Breast epithelium (tissue), 4 donors: ENCODE measurements at regions not wholly inside any gene's neighbourhood (a gene's known extent, or its start where the extent isn't known, plus 50 kb on each side); places are given as distances from the start of the nearest gene placed in this dataset.

Experiments
- DNase-seq, 2 donors: peaks; one replicate each; pipeline ENCODE4 v3.0.0-alpha.2; 2019; ENCODE audit warnings: low spot score in 2 of 2
- H3K27ac ChIP-seq, 2 donors: fragments of 200-600 bp; sonication (generic) in 1 of 2; one replicate each; pipeline ENCODE4 v1.5.1; 2016 to 2019; ENCODE audit warnings: mild to moderate bottlenecking in 1 of 2
- H3K27me3 ChIP-seq, 2 donors: fragments of 200-600 bp; sonication (generic) in 1 of 2; one replicate each; pipeline versions ENCODE4 v1.5.1 to v1.6.0; 2017 to 2019; ENCODE audit warnings: control low read depth in 1 of 2, mild to moderate bottlenecking in 1 of 2
- H3K36me3 ChIP-seq: fragments of 200-600 bp; one replicate; pipeline ENCODE4 v1.5.1; 2019
- H3K4me1 ChIP-seq, 2 donors: fragments of 200-600 bp; sonication (generic); one replicate each; pipeline ENCODE4 v1.5.1; 2016 to 2019; ENCODE audit warnings: control low read depth in 1 of 2
- H3K4me3 ChIP-seq, 3 donors: fragments of 200-600 bp; sonication (generic); 1 replicate in 2 of 3; 2 replicates in 1 of 3; pipeline ENCODE4 v1.5.1; 2016 to 2019; ENCODE audit warnings: mild to moderate bottlenecking in 3 of 3, moderate library complexity in 2 of 3
- H3K9me3 ChIP-seq, 2 donors: fragments of 200-600 bp; sonication (generic) in 1 of 2; one replicate each; pipeline ENCODE4 v1.5.1; 2016 to 2019; ENCODE audit warnings: control low read depth in 1 of 2
- POLR2A ChIP-seq: fragments of 450-650 bp; IDR thresholded peaks from one replicate; pipeline ENCODE4 v1.6.1; 2016; ENCODE audit warnings: antibody characterized with exemption, mild to moderate bottlenecking, moderate library complexity
- POLR2AphosphoS5 ChIP-seq, 3 donors: sonication (generic); formaldehyde crosslinking; IDR thresholded peaks; one replicate each; pipeline ENCODE4 v1.6.1; 2017; ENCODE audit warnings: antibody characterized with exemption in 3 of 3
- intact Hi-C: fragments of 100-400 bp; cut with DNase I; formaldehyde crosslinking; loops from one replicate; pipeline ENCODE4 v1.15.1; 2023; ENCODE audit warnings: low total_unique reads
- TF ChIP-seq, protein P1 (sequence below), 3 donors: fragments of 450-650 bp; IDR thresholded peaks; one replicate each; pipeline ENCODE4 v1.5.1; 2016 to 2017; ENCODE audit warnings: antibody characterized with exemption in 3 of 3, mild to moderate bottlenecking in 3 of 3, moderate library complexity in 3 of 3

DNA sequence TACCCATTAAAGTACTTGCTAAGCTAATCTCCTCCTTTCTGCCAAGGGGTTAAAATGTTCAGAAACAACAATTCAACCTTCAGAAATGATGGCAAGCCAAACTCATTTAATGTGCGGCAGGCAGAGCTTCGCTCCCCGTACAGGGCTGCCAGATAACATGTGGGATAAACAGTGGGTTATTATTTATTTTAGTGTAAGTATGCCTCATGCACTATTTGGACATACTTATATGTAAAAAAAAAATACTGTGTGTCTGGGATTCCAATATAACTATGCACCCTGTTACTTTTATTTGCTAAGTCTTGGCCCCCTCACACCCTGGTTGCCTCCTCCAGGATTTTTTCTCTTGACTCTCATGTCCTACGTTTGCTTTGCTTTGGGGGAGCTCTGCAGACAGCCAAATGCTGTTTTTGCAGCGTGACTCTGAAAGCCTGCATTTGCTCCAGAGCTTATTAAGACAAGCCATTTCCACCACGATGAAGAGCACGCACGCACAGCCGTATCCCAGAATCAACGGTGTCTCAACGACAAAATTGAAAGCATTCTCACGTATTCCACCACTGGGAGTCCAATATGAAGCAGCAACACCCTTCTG lies 86.5 kb upstream of the SHANK2 start:
- TF ChIP-seq POLR2A (no peak), POLR2AphosphoS5 (IDR thresholded peaks at IDR 0.05) (no peak)
- TF ChIP-seq, protein P1, sequence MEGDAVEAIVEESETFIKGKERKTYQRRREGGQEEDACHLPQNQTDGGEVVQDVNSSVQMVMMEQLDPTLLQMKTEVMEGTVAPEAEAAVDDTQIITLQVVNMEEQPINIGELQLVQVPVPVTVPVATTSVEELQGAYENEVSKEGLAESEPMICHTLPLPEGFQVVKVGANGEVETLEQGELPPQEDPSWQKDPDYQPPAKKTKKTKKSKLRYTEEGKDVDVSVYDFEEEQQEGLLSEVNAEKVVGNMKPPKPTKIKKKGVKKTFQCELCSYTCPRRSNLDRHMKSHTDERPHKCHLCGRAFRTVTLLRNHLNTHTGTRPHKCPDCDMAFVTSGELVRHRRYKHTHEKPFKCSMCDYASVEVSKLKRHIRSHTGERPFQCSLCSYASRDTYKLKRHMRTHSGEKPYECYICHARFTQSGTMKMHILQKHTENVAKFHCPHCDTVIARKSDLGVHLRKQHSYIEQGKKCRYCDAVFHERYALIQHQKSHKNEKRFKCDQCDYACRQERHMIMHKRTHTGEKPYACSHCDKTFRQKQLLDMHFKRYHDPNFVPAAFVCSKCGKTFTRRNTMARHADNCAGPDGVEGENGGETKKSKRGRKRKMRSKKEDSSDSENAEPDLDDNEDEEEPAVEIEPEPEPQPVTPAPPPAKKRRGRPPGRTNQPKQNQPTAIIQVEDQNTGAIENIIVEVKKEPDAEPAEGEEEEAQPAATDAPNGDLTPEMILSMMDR (IDR thresholded peaks at IDR 0.05) = no peak
- Histone ChIP-seq H3K27me3 (no peaks in the 10 kb centered on the region), H3K4me1 (no peaks in the 10 kb centered on the region), H3K9me3 (no peaks in the 10 kb centered on the region), H3K36me3 (no peaks in the 10 kb centered on the region), H3K27ac (peak overlapping the region in 1 of 2 donors; percentile 30), H3K4me3 (peak overlapping the region; percentile 10 to 57 (median 34))
- no peak for DNase-seq
- intact Hi-C loops = no loop called here

DNA sequence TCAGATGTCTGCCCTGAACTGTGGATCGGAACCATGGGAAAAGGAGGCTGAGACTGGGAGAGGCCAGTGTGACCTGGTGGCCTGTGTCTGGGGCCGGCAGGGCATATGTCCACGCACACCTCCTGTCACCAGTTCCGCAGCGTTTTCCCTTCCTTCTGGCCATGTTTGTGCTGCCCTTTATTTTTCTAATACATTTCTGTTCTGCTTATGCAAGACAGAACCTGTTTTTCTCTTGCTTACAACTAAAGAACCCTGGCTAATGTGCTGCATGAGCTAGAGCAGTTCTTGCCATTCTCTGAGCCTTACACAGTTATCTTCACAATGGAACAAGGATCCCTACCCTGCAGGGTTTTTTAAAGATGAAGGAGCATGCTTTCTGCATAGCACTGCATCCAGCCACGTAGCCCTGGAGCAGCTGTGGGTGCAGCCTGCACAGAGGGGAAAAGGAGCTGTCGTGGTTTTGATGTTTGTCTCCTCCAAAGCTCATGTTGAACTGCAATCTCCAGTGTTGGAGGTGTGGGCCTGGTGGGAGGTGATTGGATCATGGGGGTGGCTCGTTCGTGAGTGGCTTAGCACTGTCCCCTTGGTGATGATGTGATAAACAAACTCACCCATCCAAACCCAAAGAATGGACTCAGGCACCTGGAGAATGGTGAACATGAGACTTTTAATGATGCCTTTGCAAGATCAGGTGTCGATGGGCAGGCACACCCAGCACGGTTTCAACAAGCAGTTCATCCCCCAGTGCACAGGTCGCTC lies 84.8 kb upstream of the SHANK2 start:
- no peaks in the 10 kb centered on the region for H3K4me1 ChIP-seq
- no peaks in the 10 kb centered on the region for H3K36me3 ChIP-seq
- no peak overlapping the region for H3K4me3 ChIP-seq
- no peak for TF ChIP-seq POLR2A
- TF ChIP-seq, protein P1 (IDR thresholded peaks at IDR 0.05) = no peak
- no peak for TF ChIP-seq POLR2AphosphoS5 (IDR thresholded peaks at IDR 0.05)
- peak in 1 of 2 donors; percentile 12 for DNase-seq
- no peaks in the 10 kb centered on the region for H3K27me3 ChIP-seq
- no peaks in the 10 kb centered on the region for H3K9me3 ChIP-seq
- H3K27ac ChIP-seq = no peak overlapping the region
- intact Hi-C loops = no loop called here

DNA sequence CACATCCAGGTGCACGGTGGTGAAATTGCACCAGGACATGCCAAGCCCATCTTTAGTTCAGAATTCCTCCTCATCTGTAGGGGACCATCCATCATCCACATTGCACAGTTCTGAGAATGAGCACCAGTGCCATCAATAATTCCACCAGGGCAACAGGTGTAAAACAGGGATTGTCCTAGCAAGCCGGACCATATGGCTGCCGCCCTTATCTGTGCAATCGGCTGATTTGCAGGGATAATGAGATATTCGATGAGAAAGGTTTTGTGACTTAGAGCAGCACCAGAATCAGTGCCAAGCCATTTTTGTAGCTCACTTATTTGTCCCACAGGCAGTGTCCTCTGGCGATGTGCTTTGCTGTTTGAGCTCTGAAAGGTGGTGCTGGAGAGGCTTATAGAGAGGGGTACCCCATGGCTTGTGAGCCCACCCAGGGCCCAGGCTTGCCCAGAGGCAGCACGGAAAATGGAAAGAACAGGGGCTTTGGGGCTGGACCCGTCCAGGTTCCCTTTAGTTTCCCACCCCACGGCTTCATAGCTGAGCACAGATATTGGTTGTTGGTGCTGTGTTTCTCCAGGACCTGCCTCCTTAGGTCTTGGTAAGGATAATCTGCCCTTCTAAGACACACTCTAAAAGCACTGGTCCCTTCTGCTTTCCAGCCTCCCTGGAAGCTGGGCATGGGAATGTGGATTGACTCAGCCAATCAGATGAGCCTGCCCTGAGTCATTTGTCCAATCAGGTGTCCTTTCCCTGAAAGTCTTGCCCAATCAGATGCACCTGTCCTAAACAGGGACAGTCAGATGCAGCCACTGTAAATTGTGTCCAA lies 84.0 kb upstream of the SHANK2 start:
- Histone ChIP-seq H3K4me3 (no peak overlapping the region), H3K36me3 (no peaks in the 10 kb centered on the region), H3K27me3 (no peaks in the 10 kb centered on the region), H3K4me1 (no peaks in the 10 kb centered on the region), H3K27ac (no peak overlapping the region), H3K9me3 (no peaks in the 10 kb centered on the region)
- intact Hi-C loops = no loop called here
- peak in 1 of 2 donors; percentile 5 for DNase-seq
- no peak for TF ChIP-seq POLR2A
- no peak for TF ChIP-seq POLR2AphosphoS5 (IDR thresholded peaks at IDR 0.05)
- TF ChIP-seq, protein P1 (IDR thresholded peaks at IDR 0.05) = no peak

DNA sequence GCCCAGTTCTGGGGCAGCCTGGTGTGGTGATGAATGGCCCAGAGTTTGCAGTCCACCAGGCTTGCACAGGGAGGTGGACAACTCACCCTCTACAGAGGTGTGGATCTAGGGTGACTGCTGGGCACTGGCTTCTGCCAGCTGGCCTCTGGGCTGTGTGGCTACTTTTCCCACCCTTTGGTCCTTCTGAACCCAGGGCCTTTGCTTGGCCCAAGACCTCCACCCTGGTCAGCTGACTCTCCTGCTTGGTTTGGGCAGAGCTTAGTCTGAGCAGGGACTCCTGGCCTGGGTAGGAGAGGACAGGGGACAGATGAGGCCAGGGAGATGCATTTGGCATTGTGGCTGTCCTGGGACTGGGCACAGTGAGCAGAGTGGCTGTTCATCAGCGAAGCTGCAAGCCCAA lies 83.0 kb upstream of the SHANK2 start:
- intact Hi-C loops = no loop called here
- DNase-seq = peak in 1 of 2 donors; percentile 20

More for the DNA sequence above, 83.0 kb upstream of the SHANK2 start:
- Histone ChIP-seq H3K36me3 (no peaks in the 10 kb centered on the region), H3K4me1 (no peaks in the 10 kb centered on the region), H3K27ac (no peak overlapping the region), H3K27me3 (no peaks in the 10 kb centered on the region), H3K4me3 (no peak overlapping the region), H3K9me3 (no peaks in the 10 kb centered on the region)
- TF ChIP-seq POLR2A (no peak), POLR2AphosphoS5 (IDR thresholded peaks at IDR 0.05) (no peak)
- TF ChIP-seq, protein P1 (IDR thresholded peaks at IDR 0.05) = no peak
